HCT116 (cell line): ENCODE measurements at regions not wholly inside any gene's neighbourhood (a gene's known extent, or its start where the extent isn't known, plus 50 kb on each side); places are given as distances from the start of the nearest gene placed in this dataset.

ENCODE experiments used
- ATAC-seq: fragments of 200-7000 bp; cut with Tn5 transposase; 2 replicates; pipeline ENCODE4 v1.9.1; 2020; ENCODE audit warnings: mild to moderate bottlenecking, moderate library complexity
- BruUV-seq: library from RNA; stranded (reverse); fragments of 400-500 nt; replicated peaks from 2 replicates; lab custom pipeline; 2021; lab: Mats Ljungman, UMichigan
- CTCF ChIA-PET: fragments of 300-600 bp; sonication (Branson Sonifier 250); formaldehyde crosslinking; loops from one replicate; lab custom pipeline; 2021; ENCODE audit warnings: antibody characterized with exemption; lab: Charles Lee
- POLR2A ChIA-PET: fragments of 300-600, 350-600 bp; sonication (Branson Sonifier 250); formaldehyde crosslinking; loops from one replicate; lab custom pipeline; 2021; ENCODE audit warnings: antibody characterized with exemption; lab: Charles Lee
- RAD21 ChIA-PET, 2 experiments: fragments of 300-600 bp; sonication (Branson Sonifier 250); formaldehyde crosslinking; loops; one replicate each; lab custom pipeline; 2023; ENCODE audit warnings: low total read pairs in 2 of 2; ENCODE audit not compliant: uncharacterized antibody in 2 of 2, unreplicated experiment in 2 of 2, low non-redundant PET in 1 of 2; lab: Charles Lee
- DNase-seq: peaks from one replicate; pipeline ENCODE4 v3.0.0-alpha.2; 2010; ENCODE audit warnings: low read depth, low spot score
- H2AFZ ChIP-seq: fragments of 200-600 bp; shearing (Covaris generic), sonication (generic); 2 replicates; pipeline ENCODE4 v1.6.1; 2017; ENCODE audit warnings: low read depth, mixed run types, mixed read lengths, antibody characterized with exemption, low read length; ENCODE audit not compliant: poor library complexity, severe bottlenecking
- H3K27ac ChIP-seq: 2 replicates; pipeline ENCODE4 v1.5.1; 2012; ENCODE audit warnings: low read depth, low read length
- H3K27me3 ChIP-seq: fragments of 200-600 bp; sonication (generic); 2 replicates; pipeline ENCODE4 v1.6.1; 2016; ENCODE audit warnings: mixed run types, low read length, mixed read lengths; ENCODE audit not compliant: insufficient read depth
- H3K36me3 ChIP-seq, 2 experiments: fragments of 200-500 bp in 1 of 2; fragments of 200-600 bp in 1 of 2; sonication (Bioruptor generic) in 1 of 2; sonication (generic) in 1 of 2; 2 replicates each; pipeline versions ENCODE4 v1.5.1 to v1.6.1; 2014 to 2016; ENCODE audit warnings: low read length in 2 of 2, inconsistent platforms in 1 of 2, mixed read lengths in 1 of 2, mixed run types in 1 of 2; ENCODE audit not compliant: insufficient read depth in 2 of 2, control insufficient read depth in 1 of 2
- H3K4me1 ChIP-seq, 2 experiments: fragments of 200-600 bp in 1 of 2; sonication (generic) in 1 of 2; 2 replicates each; pipeline versions ENCODE4 v1.5.1 to v1.6.1; 2012 to 2017; ENCODE audit warnings: low read length in 2 of 2, inconsistent platforms in 1 of 2, mild to moderate bottlenecking in 1 of 2, mixed read lengths in 1 of 2, mixed run types in 1 of 2, moderate library complexity in 1 of 2; ENCODE audit not compliant: insufficient read depth in 2 of 2, control insufficient read depth in 1 of 2
- H3K4me2 ChIP-seq: fragments of 200-600 bp; sonication (generic); 2 replicates; pipeline ENCODE4 v1.6.1; 2017; ENCODE audit warnings: mixed run types, low read length, mixed read lengths
- H3K4me3 ChIP-seq, 2 experiments: fragments of 200-600 bp in 1 of 2; sonication (generic) in 1 of 2; replicated peaks in 1 of 2; 2 replicates each; pipeline ENCODE4 v1.5.1; 2011 to 2016; ENCODE audit warnings: low read length in 2 of 2, control low read depth in 1 of 2, low read depth in 1 of 2, mild to moderate bottlenecking in 1 of 2, mixed read lengths in 1 of 2, mixed run types in 1 of 2
- H3K79me2 ChIP-seq: fragments of 200-600 bp; sonication (generic); 2 replicates; pipeline ENCODE4 v1.6.1; 2017; ENCODE audit warnings: mild to moderate bottlenecking, mixed run types, low read length, moderate library complexity, mixed read lengths; ENCODE audit not compliant: insufficient read depth
- H3K9ac ChIP-seq: fragments of 200-600 bp; sonication (generic); 2 replicates; pipeline ENCODE4 v1.6.1; 2016; ENCODE audit warnings: low read length, mixed read lengths
- H3K9me2 ChIP-seq: fragments of 200-600 bp; sonication (generic), shearing (Covaris generic); 2 replicates; pipeline ENCODE4 v1.6.1; 2017; ENCODE audit warnings: mixed run types, mild to moderate bottlenecking, moderate library complexity; ENCODE audit not compliant: insufficient read depth
- H3K9me3 ChIP-seq, 2 experiments: fragments of 200-500 bp in 1 of 2; fragments of 200-600 bp in 1 of 2; sonication (Bioruptor generic) in 1 of 2; sonication (generic) in 1 of 2; 2 replicates each; pipeline ENCODE4 v1.6.1; 2014 to 2017; ENCODE audit warnings: low read length in 2 of 2, mixed read lengths in 2 of 2, inconsistent platforms in 1 of 2, low read depth in 1 of 2, mild to moderate bottlenecking in 1 of 2, mixed run types in 1 of 2, moderate library complexity in 1 of 2; ENCODE audit not compliant: control insufficient read depth in 1 of 2, insufficient read depth in 1 of 2
- H4K20me1 ChIP-seq: fragments of 200-600 bp; sonication (generic), shearing (Covaris generic); 2 replicates; pipeline ENCODE4 v1.6.1; 2017; ENCODE audit warnings: mixed run types, mild to moderate bottlenecking, moderate library complexity; ENCODE audit not compliant: insufficient read depth
- EGR1 ChIP-seq: IDR thresholded peaks from 2 replicates; pipeline ENCODE4 v1.6.1; 2012; ENCODE audit warnings: low read depth
- ELF1 ChIP-seq: IDR thresholded peaks from 2 replicates; pipeline ENCODE4 v1.6.1; 2012; ENCODE audit warnings: low read depth, borderline replicate concordance
- FOSL1 ChIP-seq: IDR thresholded peaks from 2 replicates; pipeline ENCODE4 v1.6.1; 2012; ENCODE audit warnings: low read depth
- POLR2A ChIP-seq: IDR thresholded peaks from 2 replicates; pipeline ENCODE4 v1.7.0; 2011; ENCODE audit warnings: borderline replicate concordance; ENCODE audit not compliant: insufficient read depth, insufficient read length; ENCODE audit errors: extremely low read depth
- POLR2AphosphoS5 ChIP-seq: IDR thresholded peaks from 2 replicates; pipeline ENCODE4 v1.6.1; 2011; ENCODE audit warnings: mild to moderate bottlenecking, low read depth, low read length, moderate library complexity
- RAD21 ChIP-seq: IDR thresholded peaks from 2 replicates; pipeline ENCODE4 v1.6.1; 2012; ENCODE audit warnings: low read depth, mild to moderate bottlenecking
- SIN3A ChIP-seq: IDR thresholded peaks from 2 replicates; pipeline ENCODE4 v1.6.1; 2012; ENCODE audit warnings: low read depth
- SRF ChIP-seq: IDR thresholded peaks from 2 replicates; pipeline ENCODE4 v1.6.1; 2012; ENCODE audit warnings: low read depth
- TCF7L2 ChIP-seq: IDR thresholded peaks from 2 replicates; pipeline ENCODE4 v1.7.0; 2011; ENCODE audit warnings: borderline replicate concordance, inconsistent platforms; ENCODE audit not compliant: insufficient read depth, insufficient read length; ENCODE audit errors: extremely low read depth
- YY1 ChIP-seq: IDR thresholded peaks from 2 replicates; pipeline ENCODE4 v1.6.1; 2011; ENCODE audit warnings: low read length, low read depth, moderate library complexity, mild to moderate bottlenecking; ENCODE audit not compliant: insufficient replicate concordance; ENCODE audit errors: extremely low read depth
- intact Hi-C: fragments of 100-400 bp; cut with micrococcal nuclease; formaldehyde crosslinking; loops from 2 replicates; pipeline ENCODE4 v1.10.0; 2022
- TF ChIP-seq, protein P1 (sequence below): IDR thresholded peaks from 2 replicates; pipeline ENCODE4 v1.6.1; 2012; ENCODE audit warnings: low read depth
- TF ChIP-seq, protein P2 (sequence below): IDR thresholded peaks from 2 replicates; pipeline ENCODE4 v1.6.1; 2012

DNA sequence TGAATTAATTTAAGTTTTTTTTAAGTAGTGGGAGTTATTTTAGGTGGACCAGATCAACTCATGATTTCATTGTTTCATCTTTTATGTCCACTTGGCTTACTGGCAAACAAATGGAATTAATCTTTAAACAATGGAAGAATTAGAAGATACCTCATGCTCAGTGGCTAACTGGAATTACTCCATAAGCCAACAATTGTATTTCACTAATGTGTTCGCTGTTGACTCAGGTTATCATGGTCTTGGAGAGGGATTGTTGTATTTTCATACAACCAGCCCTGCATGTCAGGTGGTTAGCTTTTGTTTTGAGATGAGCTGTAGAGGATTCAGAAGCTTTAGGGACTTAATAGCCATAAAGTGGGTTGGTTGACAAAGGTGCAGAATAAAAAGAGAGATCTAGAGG is 57.2 kb upstream of the HMCN1 start:
- DNase-seq (no peak), ATAC-seq (no peak)
- ChIA-PET CTCF (no interaction called here), POLR2A (no interaction called here), RAD21 (no interaction called here)
- Histone ChIP-seq H3K4me1 (no peaks in the 10 kb centered on the region), H3K9me2 (no peaks in the 10 kb centered on the region), H3K27me3 (no peaks in the 10 kb centered on the region), H3K36me3 (no peaks in the 10 kb centered on the region), H3K9ac (no peak overlapping the region), H3K4me2 (no peak overlapping the region), H4K20me1 (no peaks in the 10 kb centered on the region), H3K79me2 (no peaks in the 10 kb centered on the region), H3K27ac (no peak overlapping the region), H2AFZ (no peak overlapping the region), H3K9me3 (no peaks in the 10 kb centered on the region), H3K4me3 (no peak overlapping the region)
- intact Hi-C loops = loop anchor here (10.0 kb wide), 1 partner anchor 692 kb away; no protein-coding TSS in a partner anchor
- BruUV-seq = no TSS peak
- TF ChIP-seq TCF7L2 (no peak), EGR1 (no peak), FOSL1 (no peak), ELF1 (no peak), POLR2A (no peak), SRF (no peak), SIN3A (no peak), RAD21 (no peak), POLR2AphosphoS5 (no peak), YY1 (no peak)
- TF ChIP-seq, protein P1, sequence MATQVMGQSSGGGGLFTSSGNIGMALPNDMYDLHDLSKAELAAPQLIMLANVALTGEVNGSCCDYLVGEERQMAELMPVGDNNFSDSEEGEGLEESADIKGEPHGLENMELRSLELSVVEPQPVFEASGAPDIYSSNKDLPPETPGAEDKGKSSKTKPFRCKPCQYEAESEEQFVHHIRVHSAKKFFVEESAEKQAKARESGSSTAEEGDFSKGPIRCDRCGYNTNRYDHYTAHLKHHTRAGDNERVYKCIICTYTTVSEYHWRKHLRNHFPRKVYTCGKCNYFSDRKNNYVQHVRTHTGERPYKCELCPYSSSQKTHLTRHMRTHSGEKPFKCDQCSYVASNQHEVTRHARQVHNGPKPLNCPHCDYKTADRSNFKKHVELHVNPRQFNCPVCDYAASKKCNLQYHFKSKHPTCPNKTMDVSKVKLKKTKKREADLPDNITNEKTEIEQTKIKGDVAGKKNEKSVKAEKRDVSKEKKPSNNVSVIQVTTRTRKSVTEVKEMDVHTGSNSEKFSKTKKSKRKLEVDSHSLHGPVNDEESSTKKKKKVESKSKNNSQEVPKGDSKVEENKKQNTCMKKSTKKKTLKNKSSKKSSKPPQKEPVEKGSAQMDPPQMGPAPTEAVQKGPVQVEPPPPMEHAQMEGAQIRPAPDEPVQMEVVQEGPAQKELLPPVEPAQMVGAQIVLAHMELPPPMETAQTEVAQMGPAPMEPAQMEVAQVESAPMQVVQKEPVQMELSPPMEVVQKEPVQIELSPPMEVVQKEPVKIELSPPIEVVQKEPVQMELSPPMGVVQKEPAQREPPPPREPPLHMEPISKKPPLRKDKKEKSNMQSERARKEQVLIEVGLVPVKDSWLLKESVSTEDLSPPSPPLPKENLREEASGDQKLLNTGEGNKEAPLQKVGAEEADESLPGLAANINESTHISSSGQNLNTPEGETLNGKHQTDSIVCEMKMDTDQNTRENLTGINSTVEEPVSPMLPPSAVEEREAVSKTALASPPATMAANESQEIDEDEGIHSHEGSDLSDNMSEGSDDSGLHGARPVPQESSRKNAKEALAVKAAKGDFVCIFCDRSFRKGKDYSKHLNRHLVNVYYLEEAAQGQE = no peak
- TF ChIP-seq, protein P2, sequence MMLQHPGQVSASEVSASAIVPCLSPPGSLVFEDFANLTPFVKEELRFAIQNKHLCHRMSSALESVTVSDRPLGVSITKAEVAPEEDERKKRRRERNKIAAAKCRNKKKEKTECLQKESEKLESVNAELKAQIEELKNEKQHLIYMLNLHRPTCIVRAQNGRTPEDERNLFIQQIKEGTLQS = no peak
